ENCODE measurements at regions not wholly inside any gene's neighbourhood (a gene's known extent, or its start where the extent isn't known, plus 50 kb on each side); places are given as distances from the start of the nearest gene placed in this dataset.

DNA sequence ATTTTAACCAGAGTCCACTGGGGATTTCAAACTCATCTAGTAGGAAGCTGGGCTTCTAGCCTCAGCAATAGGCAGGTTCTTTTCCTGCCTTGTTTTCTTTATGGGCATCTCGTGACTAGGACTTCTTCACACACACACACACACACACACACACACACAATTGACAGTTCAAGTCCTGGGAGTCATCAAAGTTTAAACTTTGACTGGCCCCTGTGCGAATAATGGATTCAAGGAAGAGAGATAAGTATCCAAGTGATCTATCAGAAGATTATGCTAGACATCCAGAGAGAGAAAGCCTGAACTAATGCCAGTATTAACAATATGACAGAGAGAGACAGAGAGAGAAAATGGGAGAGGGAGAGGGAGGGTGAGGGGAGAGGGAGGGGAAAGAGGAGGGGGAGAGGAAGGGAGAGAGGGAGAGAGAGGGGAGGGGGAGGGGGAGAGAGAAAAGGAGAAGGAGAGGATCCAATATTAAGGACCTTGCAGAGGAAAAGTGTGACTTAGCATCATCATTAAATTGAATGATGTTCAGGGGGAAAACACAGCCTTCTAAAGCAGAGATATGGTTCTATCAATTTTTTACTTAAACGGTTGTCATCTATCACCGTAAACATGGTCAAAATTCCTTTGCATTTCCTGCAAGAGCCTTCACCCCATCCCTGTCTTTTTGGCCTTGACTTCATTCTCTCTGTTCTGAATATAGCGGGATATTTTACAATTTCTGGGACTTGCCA, 327.6 kb upstream of the ZEB2 start:
- no peak for DNase-seq (ENCODE audit: low spot score)

DNA sequence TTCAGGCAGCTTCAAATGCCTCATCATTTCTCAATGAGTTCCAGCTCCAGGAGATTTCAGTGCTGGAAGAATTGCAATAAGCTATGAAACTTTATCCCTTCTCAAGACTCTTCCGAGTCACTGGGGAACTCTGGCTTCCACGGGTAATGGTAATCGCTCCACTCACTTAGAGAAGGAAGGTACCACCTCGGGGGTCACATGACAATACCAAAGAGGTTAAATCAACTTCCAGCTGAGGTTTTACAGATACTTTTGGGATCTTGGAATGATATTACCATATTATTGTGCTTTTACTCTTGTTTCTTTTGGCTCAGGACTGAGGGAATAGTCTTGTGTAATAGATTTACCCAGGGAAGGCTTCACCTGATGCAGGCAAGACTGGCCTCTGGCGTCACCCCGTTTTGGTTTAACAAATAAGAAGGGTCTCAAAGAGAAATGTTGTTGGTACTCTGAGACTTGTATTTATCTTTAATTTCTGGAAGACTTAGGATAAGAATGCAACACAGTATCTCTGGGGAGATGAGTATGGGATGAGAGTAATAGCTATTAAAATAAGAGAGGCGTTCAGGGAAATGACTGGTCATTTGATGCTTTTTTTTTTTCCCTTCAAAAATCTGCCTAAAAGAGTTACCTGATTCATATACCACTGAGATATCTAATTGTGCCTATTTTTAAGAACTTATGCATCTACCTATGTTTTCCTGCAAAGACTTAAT, 316.9 kb upstream of the ZEB2 start:
- DNase-seq (ENCODE audit: low spot score), result no peak

DNA sequence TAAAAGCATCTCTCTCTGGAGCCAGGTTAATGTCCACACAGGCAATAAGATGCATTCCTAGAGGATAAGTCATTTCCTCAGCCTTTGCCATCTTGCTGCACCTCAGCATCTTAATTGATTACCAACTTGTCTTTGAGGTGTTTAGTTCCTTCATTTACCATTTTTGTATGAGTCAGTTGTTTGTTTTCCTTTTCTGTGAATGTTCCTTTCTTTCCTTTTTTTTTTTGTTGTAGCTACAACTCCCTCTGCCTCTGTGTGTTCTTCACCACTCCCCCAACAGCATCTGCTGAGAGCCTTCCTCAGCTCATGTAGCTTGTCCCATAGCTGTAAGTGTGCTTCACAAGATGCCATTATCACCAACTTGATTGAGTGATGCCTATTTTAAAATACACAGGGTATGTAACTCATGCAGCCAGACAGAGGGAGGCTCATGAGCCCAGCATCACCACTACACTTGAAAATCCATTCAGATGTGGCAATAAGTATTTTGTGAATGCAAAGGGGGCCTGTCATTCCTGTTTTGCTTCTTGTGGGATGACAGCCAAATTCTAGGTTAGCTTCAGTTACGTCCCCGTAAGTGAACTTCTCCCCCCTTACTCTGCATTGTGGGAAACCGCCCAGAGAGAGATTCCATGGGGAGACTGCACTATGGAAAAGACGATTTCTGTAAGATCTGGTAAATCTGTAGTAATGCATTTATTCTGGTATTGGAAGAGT, 315.9 kb upstream of the ZEB2 start:
- peak; percentile 63 for DNase-seq (ENCODE audit: low spot score)

DNA sequence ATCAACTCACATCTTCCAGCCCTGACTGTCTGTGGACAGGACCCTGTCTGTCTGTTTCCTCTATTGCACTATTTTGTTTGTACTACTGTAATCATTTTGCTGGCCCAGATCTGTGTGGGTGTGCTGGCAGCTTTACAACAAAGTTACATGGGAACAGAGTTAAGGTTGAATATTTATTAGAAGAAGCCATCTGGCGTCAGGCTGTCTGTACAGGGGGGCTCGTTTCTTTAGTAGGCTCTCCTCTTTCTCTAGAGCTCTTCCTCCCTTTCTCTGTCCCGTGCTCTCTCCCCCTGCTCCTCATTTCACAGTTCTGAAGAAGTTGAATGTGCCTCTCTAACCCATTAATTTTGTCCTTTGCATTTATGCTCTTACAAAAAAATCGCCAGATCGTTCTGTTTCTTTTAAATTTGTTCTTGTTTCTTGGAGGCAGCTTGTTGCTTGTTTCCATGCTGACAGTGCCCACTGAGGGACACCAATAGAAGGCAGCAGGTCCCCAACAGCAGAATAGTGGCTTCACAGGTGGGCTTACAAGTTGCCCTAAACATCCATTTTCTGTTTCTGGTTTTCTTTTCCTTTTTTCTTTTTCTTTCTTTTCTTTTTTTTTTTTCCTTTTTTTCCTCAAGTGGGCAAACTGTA, 315.2 kb upstream of the ZEB2 start:
- peak; percentile 26 for DNase-seq (ENCODE audit: low spot score)

DNA sequence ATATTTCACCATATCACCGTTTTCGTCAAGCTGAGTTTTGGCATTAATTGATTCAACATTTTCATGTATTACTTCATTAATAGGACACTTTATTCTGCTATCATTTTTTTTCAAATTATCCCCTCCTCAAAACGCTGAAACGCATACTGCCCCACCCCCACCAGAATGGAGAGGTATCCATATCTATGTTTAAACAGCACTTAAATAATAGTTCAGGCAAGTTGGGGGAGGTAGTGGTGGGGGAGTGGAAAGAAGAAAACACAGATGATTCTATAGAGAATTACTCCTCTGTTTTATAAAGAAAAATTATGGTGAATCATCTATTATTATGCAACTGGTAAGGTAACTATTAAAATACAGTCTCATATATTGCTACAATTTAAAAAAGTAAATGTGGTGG, 314.4 kb upstream of the ZEB2 start:
- no peak for DNase-seq (ENCODE audit: low spot score)

DNA sequence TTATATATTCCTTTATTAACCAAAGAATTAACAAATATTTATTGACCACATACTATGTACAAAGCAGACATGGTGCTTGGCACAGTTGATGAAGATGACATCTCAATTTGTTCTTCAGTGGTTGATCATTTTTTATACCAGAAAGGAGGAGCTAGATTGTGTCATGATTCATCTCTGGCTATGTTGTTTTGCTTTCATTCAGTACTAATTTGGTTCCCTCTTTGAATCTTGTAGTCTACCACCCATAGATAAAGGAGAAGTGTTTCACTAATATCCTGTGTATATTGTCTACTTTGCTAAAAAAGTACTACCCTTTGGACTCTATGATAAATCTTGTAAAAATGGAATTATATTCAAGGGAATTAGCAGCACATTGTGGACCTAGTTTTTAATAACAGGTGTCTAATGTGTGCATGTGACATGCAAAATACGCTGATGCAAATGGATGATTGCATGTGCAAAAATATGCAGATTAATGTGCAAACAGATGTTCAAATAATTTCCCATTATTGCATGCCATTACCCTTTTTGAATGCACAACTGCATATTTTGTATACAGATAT, 313.2 kb upstream of the ZEB2 start:
- no peak for DNase-seq (ENCODE audit: low spot score)

DNA sequence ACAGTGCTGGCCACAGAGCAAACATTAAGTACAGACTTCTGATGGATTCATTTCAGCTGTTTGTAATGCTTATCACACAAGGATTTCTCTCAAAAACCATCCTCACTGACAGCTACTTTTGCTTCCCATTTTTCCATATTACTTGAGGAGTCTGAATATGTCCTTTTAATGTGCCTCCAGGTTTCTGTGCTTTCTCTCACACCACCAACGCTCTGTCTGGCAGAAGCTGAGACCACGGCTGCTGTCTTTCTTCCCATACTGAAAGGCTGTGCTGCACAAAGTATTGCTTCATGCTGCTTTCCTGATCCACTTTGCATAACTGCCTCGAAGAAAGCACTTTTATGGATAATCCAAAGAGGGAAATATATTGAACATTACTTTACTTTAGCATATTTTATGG, 312.1 kb upstream of the ZEB2 start:
- DNase-seq (ENCODE audit: low spot score), result no peak

DNA sequence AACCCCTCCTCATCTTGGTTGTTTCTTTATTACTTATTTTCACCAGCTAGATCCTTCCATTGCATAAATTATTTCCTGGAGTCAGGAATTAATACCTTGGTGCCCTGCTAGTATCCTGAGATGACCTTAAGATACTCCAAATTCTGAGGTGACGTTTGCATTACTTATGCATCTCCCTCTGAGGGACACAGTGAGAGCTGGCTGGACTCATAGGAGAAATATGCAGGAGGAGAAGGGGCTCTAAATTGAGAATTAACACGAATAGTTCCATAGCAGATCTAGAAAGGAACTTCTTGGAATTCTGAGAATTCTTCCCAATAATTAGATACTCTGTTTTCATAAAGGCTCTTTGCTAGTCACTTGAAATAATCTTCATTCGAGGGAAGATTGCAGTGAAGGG, 310.6 kb upstream of the ZEB2 start:
- peak; percentile 11 for DNase-seq (ENCODE audit: low spot score)

DNA sequence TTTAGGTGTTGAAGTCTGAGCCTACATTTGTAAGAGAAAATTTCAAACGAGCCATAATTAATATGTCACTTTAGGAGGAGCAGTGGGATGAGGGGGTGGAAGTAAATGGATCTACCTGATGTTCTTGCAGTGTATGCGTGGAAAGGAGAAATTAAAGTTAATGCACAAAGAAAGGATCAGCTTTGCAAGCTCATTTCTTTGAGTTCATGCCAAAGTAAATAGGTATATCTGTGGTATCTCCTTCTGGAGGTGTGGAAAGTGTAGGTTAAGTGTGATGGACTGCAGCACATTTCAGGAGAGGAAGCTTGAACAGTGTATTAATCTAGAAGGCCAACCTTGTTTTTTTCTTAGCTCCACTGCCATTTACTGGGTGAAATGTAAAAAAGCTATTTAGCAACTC, 307.5 kb upstream of the ZEB2 start:
- no peak for DNase-seq (ENCODE audit: low spot score)

DNA sequence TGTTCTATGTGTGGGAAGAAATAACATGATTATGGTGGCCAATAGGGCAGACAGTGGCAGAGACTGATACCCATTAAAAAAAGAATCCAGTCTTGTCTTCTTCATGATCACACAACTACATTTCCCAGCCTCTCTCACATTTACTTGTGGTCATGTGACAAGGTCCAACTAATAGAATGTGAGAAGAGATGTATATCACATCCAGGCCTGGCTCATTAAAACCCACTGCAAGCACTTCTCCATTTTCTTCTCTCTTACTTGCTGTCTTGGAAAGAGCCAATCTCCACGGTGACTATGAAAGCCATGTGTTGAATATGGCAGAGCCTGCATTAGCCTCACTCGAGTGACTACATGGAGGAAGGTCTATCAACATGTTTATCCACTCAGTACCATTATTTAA, 306.2 kb upstream of the ZEB2 start:
- no peak for DNase-seq (ENCODE audit: low spot score)

DNA sequence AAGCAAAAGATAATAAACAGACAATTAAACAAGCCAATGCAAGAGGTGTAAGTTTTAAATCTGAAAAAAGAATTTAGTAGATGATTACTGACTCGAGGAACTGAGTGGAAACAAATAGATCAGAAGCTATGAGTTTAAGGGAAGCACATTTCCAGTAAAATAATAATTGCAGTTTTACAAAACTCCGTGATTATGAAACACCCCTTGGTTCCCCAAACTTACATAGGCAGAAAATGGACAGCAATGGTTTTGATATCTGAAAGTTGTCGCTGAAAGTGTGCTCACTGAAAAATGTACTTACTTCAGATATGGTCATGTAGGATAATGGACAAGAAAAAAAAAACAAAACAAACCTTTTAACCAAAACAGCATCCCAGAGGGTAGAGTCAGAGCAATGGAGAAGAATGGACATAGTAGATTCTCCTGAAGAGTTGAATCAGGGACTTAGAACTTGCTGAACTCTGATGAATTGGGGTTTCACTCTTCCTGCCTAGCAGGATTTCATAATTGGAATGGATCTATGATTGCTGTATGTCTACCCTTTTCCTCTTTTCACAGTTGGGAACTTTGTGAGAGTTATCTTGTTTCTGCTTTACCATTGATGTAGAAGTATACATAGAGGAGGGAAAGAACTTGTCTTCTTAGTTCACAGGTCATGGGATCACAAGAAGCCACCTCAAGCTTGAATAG, 305.6 kb upstream of the ZEB2 start:
- no peak for DNase-seq (ENCODE audit: low spot score)

DNA sequence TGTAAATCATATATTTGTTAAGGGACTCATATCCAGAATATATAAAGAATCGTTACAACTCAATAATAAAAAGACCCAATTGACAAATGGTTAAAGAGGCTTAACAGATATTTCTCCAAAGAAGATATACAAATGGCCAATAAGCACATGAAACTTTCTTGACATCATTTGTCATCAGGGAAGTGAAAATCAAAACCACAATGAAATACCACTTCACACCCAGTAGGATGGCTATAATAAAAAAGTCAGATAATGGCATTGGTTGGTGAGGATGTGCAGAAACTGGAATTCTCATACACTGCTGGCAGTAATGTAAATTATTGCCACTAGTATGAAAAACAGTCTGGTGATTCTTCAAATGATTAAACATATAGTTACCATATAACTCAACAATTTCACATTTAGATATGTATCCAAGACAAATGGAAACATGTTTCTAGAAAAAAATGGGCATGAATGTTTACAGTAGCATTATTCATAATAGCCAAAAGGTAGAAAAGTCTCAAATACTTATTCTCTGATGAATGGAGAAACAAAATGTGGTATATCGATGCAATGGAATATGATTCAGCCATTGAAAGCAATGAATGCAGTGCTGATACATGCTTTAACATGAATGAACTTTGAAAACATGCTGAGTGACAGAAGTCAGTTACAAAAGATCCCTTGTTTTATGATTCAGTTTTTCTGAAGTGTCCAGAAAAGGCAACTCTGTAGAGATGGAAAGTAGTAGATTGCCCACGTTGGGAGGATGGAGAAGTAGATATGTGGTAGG, 304.6 kb upstream of the ZEB2 start:
- DNase-seq (ENCODE audit: low spot score), result no peak

DNA sequence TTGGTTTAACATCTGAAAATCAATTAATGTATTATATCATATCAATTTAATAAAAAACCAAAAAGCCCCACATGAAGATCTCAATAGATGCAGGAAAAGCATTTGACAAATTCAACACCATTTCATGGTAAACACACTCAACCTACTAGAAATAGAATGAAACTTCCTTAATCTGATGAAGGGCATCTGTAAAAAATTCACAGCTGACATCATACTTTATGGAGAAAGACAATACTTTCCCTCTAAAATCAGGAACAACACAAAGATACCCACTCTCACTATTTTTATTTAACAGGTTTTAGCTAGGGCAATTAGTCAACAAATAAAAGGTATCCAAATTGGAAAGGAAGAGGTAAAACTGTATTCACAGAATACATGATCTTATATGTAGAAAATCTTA, 303.0 kb upstream of the ZEB2 start:
- no peak for DNase-seq (ENCODE audit: low spot score)

DNA sequence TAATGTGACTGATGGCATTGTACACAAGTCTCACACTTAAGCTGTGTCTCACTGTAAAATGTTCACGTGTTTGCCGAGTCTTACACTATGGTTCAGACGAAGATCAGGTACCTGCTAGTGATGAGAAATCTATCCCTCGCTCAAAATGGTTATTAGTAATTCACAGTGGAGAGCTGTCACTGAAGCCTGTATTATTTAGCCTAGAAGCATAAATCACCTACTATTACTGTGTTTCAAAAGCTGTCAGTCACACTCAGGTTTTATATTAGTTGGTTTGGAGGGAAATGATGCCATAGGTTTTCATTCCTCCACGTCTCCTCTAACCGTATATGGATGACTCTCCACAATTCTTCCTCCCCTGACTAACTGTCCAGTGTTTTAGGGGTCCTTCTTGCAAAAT, 292.4 kb upstream of the ZEB2 start:
- DNase-seq (ENCODE audit: low spot score), result no peak

DNA sequence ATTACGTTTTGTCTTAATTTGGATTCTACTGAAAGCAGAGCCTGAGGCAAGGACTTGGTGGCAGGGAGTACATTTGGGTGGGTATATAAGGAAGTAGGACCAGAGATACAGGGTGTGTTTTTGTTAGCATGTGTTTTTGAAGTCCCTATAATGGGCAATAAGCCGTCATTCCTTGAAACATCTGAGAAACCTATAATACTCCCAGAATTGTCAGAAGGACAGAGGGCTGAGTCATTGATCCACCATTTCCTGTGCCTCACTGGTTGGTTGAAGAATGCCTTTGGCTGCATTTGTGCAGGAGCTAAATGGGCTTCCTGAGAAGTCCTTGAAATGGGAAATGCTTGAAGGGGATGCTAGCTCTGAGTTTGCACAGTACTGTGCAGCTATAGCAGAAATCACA, 281.8 kb upstream of the ZEB2 start:
- DNase-seq (ENCODE audit: low spot score), result peak; percentile 84

DNA sequence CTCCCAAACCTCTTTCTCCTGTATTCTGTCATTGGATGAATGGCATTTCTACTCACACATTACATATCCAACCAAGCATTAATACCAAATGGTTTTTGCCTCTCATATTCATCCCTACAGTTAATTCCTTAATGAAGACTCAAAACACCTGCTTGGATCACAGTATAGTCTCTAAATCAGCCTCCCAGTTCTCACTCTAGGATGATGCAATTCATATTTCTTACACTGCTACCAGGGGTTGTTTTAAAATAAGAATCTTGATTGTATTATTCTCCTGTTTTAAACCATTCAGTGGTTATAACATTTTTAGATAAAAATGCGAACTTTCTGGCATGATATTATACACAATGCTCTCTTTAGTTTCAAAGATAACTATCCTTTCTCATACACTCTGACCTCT, 281.4 kb upstream of the ZEB2 start:
- no peak for DNase-seq (ENCODE audit: low spot score)

DNA sequence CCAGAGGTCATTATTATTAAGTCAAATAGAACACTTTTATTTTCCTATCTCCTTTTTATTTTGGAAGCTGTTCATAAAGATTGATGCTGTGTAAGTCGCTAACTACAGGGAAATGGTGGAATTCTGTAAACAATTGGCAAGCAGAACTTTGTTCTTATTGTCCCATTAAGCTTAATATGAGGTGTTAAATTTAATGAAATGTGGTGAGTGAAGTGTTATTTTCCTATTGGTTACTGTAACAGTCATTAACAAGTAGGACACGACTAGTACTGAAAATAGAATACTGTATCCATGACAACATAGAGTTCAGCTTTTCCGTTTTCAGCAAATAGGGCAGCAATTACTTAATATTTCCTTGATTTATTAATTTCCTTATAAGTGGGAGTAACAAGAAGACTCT, 279.1 kb upstream of the ZEB2 start:
- no peak for DNase-seq (ENCODE audit: low spot score)

DNA sequence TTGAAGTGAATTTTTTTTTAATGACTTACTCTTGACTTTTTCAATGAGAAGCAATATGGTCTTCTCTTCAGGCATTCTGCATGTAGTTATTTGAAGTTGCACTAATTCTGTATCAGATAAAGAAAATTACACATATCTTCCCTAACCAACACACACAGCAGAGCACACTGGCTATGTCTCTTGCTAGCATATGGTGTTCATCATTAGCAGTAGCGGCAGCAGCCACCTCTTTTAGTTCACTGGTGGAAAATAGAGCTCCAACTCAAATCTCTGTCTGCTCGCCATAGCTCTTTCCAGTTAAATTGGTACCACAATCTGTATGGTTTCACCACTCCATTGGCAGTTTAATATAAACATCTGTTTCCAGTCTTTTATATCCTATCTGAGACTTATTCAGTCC, 278.1 kb upstream of the ZEB2 start:
- DNase-seq (ENCODE audit: low spot score), result no peak

DNA sequence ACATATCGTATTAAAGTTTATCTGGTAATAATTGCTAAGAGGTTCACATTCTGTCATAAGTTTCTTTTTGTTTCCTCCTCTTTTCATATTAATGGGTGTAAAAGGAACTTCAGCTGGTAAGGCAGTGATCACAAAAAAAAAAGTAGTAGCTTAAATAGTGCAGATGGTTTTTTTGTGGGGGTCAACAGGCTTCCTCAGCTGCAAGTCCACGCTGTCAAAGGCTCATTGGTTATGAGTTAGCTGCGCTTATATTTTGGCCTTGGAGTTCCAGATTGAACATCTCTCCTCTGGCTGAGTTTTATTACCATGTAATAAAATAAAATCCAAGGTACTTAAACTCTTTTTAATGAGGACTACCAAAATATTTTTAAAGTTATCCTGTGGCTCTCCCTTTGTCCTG, 277.0 kb upstream of the ZEB2 start:
- no peak for DNase-seq (ENCODE audit: low spot score)

DNA sequence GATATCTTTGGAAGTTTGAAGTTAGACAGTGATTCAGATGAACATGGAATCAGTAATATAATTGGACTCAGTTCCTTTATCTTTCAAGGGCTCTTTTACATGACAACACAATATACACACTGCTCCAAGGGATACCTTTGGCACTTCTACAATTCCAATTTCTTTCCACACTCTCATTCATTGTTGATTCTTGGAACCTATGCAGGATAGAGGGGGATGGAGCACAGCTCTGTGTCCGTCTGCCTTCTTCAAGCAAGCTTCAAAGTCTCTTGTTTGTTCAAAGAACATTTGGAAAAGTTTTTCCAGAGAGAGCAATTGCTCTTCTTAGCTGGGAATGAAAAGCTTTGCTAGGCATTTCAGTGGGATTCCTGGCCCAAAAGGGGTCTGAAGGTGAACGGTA, 276.2 kb upstream of the ZEB2 start:
- no peak for DNase-seq (ENCODE audit: low spot score)

DNA sequence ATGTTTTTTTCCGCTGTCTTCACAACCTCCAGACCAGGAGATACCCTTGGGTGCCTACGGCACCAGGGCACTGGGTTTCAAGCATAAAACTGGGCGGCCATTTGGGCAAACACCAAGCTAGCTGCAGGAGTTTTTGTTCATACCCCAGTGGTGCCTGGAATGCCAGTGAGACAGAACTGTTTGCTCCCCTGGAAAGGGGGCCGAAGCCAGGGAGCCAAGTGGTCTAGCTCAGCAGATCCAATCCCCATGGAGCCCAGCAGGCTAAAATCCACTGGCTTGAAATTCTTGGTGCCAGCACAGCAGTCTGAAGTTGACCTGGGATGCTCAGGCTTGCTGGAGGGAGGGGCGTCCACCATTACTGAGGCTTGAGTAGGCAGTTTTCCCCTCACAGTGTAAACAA, 265.3 kb upstream of the ZEB2 start:
- no peak for DNase-seq (ENCODE audit: low spot score)
